ENCODE measurements at regions not wholly inside any gene's neighbourhood (a gene's known extent, or its start where the extent isn't known, plus 50 kb on each side); places are given as distances from the start of the nearest gene placed in this dataset.

DNA sequence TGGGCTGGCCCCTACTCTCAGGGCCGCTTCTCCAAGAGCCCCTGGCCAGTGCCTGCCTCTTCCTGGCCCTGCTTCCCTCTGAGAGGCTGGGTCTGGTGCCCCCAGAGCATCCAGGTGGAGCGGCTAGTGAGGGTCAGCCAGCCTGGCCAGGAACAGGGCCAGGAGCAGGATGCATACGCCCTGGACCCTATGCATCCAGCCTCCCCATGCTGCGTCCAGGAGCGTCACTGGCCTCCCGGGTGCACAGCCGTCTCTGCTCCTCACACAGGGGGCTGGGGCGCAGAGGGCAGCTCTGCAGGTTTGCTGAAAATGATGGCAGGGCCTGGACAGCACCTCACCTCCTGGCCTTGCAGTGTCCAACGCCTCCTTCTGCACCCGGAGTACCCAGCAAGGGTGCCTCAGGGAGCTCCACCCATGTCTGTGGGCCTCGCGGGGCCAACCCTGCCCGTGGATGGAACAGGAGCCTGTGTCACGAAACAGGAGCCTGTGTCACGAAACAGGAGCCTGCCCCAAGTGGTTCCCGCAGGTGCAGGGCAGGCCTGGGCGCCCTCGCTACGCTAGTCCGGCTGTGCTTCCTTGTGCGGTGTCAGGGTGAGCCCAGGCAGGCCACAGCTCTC lies 246.2 kb upstream of the PPP2R2D start:
- no peak overlapping the region for H3K4me3 ChIP-seq
- no peak for ATAC-seq
- intact Hi-C loops (cut with DNase I): no loop called here
- H3K4me1 ChIP-seq: no peaks in the 10 kb centered on the region
- DNase-seq: no peak
- WGBS, 3 donors: 80 to 84% (median 82%) methylated on average over 21 of the region's 21 CpGs
- H3K36me3 ChIP-seq (ENCODE audit: insufficient read depth in 1 of 2, low read depth in 1 of 2): no peaks in the 10 kb centered on the region
- H3K9me3 ChIP-seq: no peaks in the 10 kb centered on the region
- no peak overlapping the region for H3K27ac ChIP-seq
- TF ChIP-seq, protein P1, sequence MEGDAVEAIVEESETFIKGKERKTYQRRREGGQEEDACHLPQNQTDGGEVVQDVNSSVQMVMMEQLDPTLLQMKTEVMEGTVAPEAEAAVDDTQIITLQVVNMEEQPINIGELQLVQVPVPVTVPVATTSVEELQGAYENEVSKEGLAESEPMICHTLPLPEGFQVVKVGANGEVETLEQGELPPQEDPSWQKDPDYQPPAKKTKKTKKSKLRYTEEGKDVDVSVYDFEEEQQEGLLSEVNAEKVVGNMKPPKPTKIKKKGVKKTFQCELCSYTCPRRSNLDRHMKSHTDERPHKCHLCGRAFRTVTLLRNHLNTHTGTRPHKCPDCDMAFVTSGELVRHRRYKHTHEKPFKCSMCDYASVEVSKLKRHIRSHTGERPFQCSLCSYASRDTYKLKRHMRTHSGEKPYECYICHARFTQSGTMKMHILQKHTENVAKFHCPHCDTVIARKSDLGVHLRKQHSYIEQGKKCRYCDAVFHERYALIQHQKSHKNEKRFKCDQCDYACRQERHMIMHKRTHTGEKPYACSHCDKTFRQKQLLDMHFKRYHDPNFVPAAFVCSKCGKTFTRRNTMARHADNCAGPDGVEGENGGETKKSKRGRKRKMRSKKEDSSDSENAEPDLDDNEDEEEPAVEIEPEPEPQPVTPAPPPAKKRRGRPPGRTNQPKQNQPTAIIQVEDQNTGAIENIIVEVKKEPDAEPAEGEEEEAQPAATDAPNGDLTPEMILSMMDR (IDR thresholded peaks at IDR 0.05): no peak
- peaks cover 0 to 9% (median 8%) of the 10 kb centered on the region in 3 donors for H3K27me3 ChIP-seq (ENCODE audit: insufficient read depth in 3 of 3, low read length in 2 of 3)

DNA sequence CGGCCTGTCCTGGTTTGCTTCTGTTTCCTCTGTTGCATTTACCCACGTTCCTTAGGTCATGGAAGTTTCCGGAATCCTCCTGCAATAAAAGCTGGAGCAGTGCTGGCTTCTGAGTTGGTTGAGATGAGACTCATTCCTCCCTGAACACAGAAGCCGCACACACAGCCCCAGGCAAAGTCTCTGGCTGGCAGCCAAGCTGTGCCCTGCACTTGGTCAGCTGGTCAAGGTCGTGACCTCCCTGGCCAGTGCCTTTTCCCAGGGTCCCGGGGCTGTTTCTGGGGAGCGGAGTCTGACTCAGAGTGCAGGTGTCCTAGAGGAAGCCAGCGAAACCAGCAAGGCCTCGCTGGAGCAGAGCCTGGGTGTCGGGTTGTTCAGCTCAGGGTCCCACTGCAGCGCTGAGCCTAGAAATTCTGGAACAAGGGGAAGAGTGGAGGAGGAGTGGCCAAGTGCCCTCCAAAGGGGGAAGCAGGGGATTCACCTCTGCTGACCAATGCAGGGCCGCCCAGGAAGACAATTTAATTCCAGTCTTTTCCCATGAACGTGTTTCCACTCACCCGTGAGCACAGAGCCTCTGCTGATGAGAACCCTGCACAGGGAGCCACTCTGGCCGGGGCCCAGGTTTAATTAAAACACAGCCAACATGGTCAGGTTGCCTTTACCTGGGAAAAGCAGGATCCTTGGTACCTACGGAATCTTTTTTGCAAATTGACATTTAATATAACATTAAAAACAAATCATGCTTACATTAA lies 245.5 kb upstream of the PPP2R2D start:
- Histone ChIP-seq H3K4me3 (no peak overlapping the region), H3K9me3 (no peaks in the 10 kb centered on the region), H3K36me3 (ENCODE audit: insufficient read depth in 1 of 2, low read depth in 1 of 2) (no peaks in the 10 kb centered on the region), H3K27me3 (ENCODE audit: insufficient read depth in 3 of 3, low read length in 2 of 3) (peaks cover 0 to 9% (median 9%) of the 10 kb centered on the region in 3 donors), H3K4me1 (no peaks in the 10 kb centered on the region), H3K27ac (no peak overlapping the region)
- intact Hi-C loops (cut with DNase I): no loop called here
- 45 to 64% (median 45%) methylated on average over 16 of the region's 16 CpGs for WGBS, 3 donors
- ATAC-seq: no peak
- TF ChIP-seq, protein P1 (IDR thresholded peaks at IDR 0.05): no peak
- DNase-seq: no peak

DNA sequence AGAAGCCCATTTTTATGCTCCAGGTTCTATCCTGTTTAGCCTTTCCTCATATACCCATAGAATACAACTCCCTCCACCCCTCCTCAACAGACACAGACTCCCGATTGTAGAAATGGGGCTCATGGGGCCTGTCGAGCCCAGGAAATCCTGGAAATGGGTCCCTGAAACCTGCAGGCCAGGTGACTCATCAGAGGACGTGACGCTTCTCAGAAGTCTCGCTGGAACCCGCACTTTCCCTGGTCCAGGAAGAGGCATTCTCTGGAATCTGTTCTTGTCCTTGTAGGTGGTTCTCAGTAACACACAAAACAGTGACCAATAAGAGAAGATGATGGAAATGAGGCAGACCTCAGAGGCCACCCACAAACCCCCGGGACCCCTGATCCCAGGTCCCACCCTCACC lies 244.8 kb upstream of the PPP2R2D start:
- TF ChIP-seq, protein P1 (IDR thresholded peaks at IDR 0.05): no peak

DNA sequence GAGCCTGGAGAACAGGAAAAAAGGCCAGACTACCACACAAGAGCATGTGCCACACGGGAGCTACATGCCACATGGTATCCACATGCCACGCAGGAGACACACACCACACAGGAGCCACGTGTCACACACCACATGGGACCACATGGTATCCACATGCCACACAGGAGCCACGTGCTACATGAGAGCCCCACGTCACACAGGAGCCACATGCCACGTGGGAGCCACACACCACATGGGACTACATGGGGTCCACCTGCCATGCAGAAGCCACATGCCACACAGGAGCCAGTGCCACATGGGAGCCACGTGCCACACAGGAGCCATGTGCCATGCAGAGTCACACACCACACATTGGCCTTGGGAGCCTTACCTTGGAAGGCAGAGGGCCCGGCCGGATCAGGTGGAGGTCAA lies 244.4 kb upstream of the PPP2R2D start:
- DNase-seq (no peak), ATAC-seq (no peak)
- no peaks in the 10 kb centered on the region for H3K9me3 ChIP-seq
- H3K27me3 ChIP-seq (ENCODE audit: insufficient read depth in 3 of 3, low read length in 2 of 3): peaks cover 0 to 8% (median 8%) of the 10 kb centered on the region in 3 donors
- H3K36me3 ChIP-seq (ENCODE audit: insufficient read depth in 1 of 2, low read depth in 1 of 2): no peaks in the 10 kb centered on the region
- intact Hi-C loops (cut with DNase I): no loop called here
- H3K27ac ChIP-seq: no peak overlapping the region
- H3K4me1 ChIP-seq: no peaks in the 10 kb centered on the region
- WGBS, 3 donors: 90 to 94% (median 92%) methylated on average over 9 of the region's 9 CpGs
- H3K4me3 ChIP-seq: no peak overlapping the region
- TF ChIP-seq, protein P1 (IDR thresholded peaks at IDR 0.05): no peak

More for the DNA sequence above, 244.8 kb upstream of the PPP2R2D start:
- Histone ChIP-seq H3K36me3 (ENCODE audit: insufficient read depth in 1 of 2, low read depth in 1 of 2) (no peaks in the 10 kb centered on the region), H3K4me1 (no peaks in the 10 kb centered on the region), H3K9me3 (no peaks in the 10 kb centered on the region), H3K4me3 (no peak overlapping the region), H3K27ac (no peak overlapping the region), H3K27me3 (ENCODE audit: insufficient read depth in 3 of 3, low read length in 2 of 3) (peaks cover 0 to 9% (median 8%) of the 10 kb centered on the region in 3 donors)
- DNase-seq (no peak), ATAC-seq (no peak)
- intact Hi-C loops (cut with DNase I): no loop called here
- WGBS, 3 donors: 85 to 89% (median 86%) methylated on average over 7 of the region's 7 CpGs
